ENCODE measurements at regions not wholly inside any gene's neighbourhood (a gene's known extent, or its start where the extent isn't known, plus 50 kb on each side); places are given as distances from the start of the nearest gene placed in this dataset.

- no peak for TF ChIP-seq CTCF (IDR thresholded peaks at IDR 0.05; ENCODE audit: low read depth, low read length)
- DNase-seq (ENCODE audit: extremely low read depth, low read depth), result no peak
Measured at GRCh38 chr13:89796196-89796595, 1551.3 kb upstream of the MIR17HG start.

GRCh38 chr13:89803839-89804238, 1543.6 kb upstream of the MIR17HG start:
- TF ChIP-seq CTCF (IDR thresholded peaks at IDR 0.05; ENCODE audit: low read depth, low read length), result no peak
- no peak for DNase-seq (ENCODE audit: extremely low read depth, low read depth)

- no peak for DNase-seq (ENCODE audit: extremely low read depth, low read depth)
- no peak for TF ChIP-seq CTCF (IDR thresholded peaks at IDR 0.05; ENCODE audit: low read depth, low read length)
Measured at GRCh38 chr13:89806594-89806993, 1540.9 kb upstream of the MIR17HG start.

- no peak for DNase-seq (ENCODE audit: extremely low read depth, low read depth)
- no peak for TF ChIP-seq CTCF (IDR thresholded peaks at IDR 0.05; ENCODE audit: low read depth, low read length)
Measured at GRCh38 chr13:89812856-89813255, 1534.6 kb upstream of the MIR17HG start.

GRCh38 chr13:89816404-89816803, 1531.1 kb upstream of the MIR17HG start:
- DNase-seq (ENCODE audit: extremely low read depth, low read depth), result no peak
- no peak for TF ChIP-seq CTCF (IDR thresholded peaks at IDR 0.05; ENCODE audit: low read depth, low read length)

- TF ChIP-seq CTCF (IDR thresholded peaks at IDR 0.05; ENCODE audit: low read depth, low read length), result no peak
- DNase-seq (ENCODE audit: extremely low read depth, low read depth), result no peak
Measured at GRCh38 chr13:89822467-89822866, 1525.0 kb upstream of the MIR17HG start.

GRCh38 chr13:89827552-89827951, 1519.9 kb upstream of the MIR17HG start:
- no peak for TF ChIP-seq CTCF (IDR thresholded peaks at IDR 0.05; ENCODE audit: low read depth, low read length)
- DNase-seq (ENCODE audit: extremely low read depth, low read depth), result no peak

Data from AG09319 (cell line).